HG03064 (cell line): ENCODE measurements at regions not wholly inside any gene's neighbourhood (a gene's known extent, or its start where the extent isn't known, plus 50 kb on each side); places are given as distances from the start of the nearest gene placed in this dataset.
"Not testable (repeated sequence)": the region's sequence is repeated elsewhere in the genome, so short reads cannot be mapped to it uniquely, and the experiment has no call there.

Experiments used
- ATAC-seq: cut with Tn5 transposase; IDR thresholded peaks from one replicate; pipeline ENCODE4 v1.9.1; 2021; ENCODE audit warnings: low read depth; ENCODE audit not compliant: unreplicated experiment

GRCh38 chr7:10779465-10780399 lies 193.9 kb upstream of the PHF14 start:
- ATAC-seq: no peak

GRCh38 chr7:10780400-10780747 lies 193.3 kb upstream of the PHF14 start:
- no peak for ATAC-seq

- not testable (repeated sequence) for ATAC-seq
Measured at GRCh38 chr7:10786976-10787375, 186.7 kb upstream of the PHF14 start.

- ATAC-seq: no peak
Measured at GRCh38 chr7:10789170-10789569, 184.5 kb upstream of the PHF14 start.

GRCh38 chr7:10790910-10791309 lies 182.8 kb upstream of the PHF14 start:
- no peak for ATAC-seq

- no peak for ATAC-seq
Measured at GRCh38 chr7:10793995-10794775, 179.5 kb upstream of the PHF14 start.

GRCh38 chr7:10797157-10797556 lies 176.5 kb upstream of the PHF14 start:
- no peak for ATAC-seq

- no peak for ATAC-seq
Measured at GRCh38 chr7:10798044-10798443, 175.6 kb upstream of the PHF14 start.

- no peak for ATAC-seq
Measured at GRCh38 chr7:10799475-10799874, 174.2 kb upstream of the PHF14 start.

- no peak for ATAC-seq
Measured at GRCh38 chr7:10802011-10802410, 171.7 kb upstream of the PHF14 start.

- no peak for ATAC-seq
Measured at GRCh38 chr7:10802526-10802925, 171.1 kb upstream of the PHF14 start.

GRCh38 chr7:10803720-10804119 lies 170.0 kb upstream of the PHF14 start:
- ATAC-seq: no peak

GRCh38 chr7:10804770-10805169 lies 168.9 kb upstream of the PHF14 start:
- ATAC-seq: no peak

- no peak for ATAC-seq
Measured at GRCh38 chr7:10815546-10815945, 158.1 kb upstream of the PHF14 start.

- no peak for ATAC-seq
Measured at GRCh38 chr7:10821156-10821555, 152.5 kb upstream of the PHF14 start.

GRCh38 chr7:10824154-10824553 lies 149.5 kb upstream of the PHF14 start:
- no peak for ATAC-seq

GRCh38 chr7:10838228-10838627 lies 135.4 kb upstream of the PHF14 start:
- no peak for ATAC-seq

GRCh38 chr7:10845225-10845624 lies 128.4 kb upstream of the PHF14 start:
- ATAC-seq: no peak

GRCh38 chr7:10855583-10855982 lies 118.1 kb upstream of the PHF14 start:
- no peak for ATAC-seq

- no peak for ATAC-seq
Measured at GRCh38 chr7:10860516-10860915, 113.2 kb upstream of the PHF14 start.

- ATAC-seq: no peak
Measured at GRCh38 chr7:10863476-10863875, 110.2 kb upstream of the PHF14 start.

- no peak for ATAC-seq
Measured at GRCh38 chr7:10874666-10875065, 99.0 kb upstream of the PHF14 start.
